GM19328 (cell line): ENCODE measurements at regions not wholly inside any gene's neighbourhood (a gene's known extent, or its start where the extent isn't known, plus 50 kb on each side); places are given as distances from the start of the nearest gene placed in this dataset.
A peak's percentile ranks its signal among the peaks of the same experiment; 100 is the strongest.
"Not testable (repeated sequence)": the region's sequence is repeated elsewhere in the genome, so short reads cannot be mapped to it uniquely, and the experiment has no call there.

Experiments used
- ATAC-seq: cut with Tn5 transposase; IDR thresholded peaks from one replicate; pipeline ENCODE4 v1.9.1; 2021; ENCODE audit warnings: mild to moderate bottlenecking, moderate library complexity; ENCODE audit not compliant: unreplicated experiment

DNA sequence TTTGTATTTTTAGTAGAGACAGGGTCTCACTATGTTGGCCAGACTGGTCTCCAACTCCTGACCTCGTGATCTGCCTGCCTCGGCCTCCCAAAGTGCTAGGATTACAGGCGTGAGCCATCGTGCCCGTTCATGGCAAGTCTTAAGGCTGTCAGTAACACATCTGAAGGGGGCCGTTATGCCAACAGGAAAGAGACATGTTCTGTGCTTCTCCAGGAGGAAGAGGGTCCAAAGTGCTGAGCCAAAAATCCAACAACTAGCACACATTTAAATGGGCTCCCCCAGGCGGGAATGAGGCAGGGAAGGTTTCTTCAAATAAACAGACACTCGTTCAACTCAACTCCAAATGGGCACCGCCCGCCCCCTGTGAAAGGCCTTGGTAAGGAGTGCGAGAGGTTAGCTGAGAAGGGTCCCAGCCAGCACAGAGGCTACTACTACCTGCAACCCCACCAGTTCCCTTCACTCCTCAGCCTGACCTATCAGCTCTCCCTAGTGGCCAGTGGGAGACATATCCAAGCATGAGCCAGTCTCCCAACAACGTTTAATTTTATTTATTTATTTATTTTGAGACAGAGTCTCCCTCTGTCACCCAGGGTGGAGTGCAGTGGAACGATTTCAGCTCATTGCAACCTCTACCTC is 84.1 kb upstream of the DMRT1 start:
- ATAC-seq: no peak

DNA sequence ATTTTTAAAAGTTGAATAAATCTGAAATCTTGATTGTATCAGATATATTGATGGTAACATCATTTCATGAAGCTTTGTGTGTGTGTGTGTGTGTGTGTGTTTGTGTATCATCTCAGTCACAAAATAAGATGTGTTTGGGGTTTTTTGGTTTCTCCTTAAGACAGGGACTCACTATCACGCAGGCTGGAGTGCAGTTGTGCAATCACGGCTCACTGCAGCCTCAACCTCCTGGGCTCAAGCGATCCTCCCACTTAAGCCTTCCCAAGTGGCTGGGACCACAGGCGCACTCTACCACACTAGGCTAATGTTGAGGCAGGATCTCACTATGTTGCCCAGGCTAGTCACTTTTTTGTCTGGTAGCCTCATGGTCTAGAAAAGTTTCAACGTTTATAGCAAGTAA is 83.4 kb upstream of the DMRT1 start:
- ATAC-seq: no peak

DNA sequence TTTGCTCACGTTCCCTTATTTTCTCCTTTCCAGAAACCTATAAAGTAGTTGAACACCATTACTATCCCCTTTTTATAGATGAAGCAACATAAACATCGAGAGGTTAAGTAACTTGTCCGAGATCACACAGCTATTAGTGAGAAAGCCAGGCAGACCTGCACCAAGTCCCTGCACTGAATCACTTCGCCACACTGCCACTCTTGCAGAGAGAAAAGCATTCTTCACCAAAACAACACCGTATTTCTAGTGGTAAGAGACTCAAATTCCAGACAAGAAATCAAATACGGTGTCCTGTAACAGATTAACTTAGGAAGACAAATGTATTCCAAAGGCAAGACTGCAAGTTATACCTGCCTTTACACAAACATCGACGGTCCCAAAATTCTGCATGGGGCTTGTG is 82.0 kb upstream of the DMRT1 start:
- no peak for ATAC-seq

DNA sequence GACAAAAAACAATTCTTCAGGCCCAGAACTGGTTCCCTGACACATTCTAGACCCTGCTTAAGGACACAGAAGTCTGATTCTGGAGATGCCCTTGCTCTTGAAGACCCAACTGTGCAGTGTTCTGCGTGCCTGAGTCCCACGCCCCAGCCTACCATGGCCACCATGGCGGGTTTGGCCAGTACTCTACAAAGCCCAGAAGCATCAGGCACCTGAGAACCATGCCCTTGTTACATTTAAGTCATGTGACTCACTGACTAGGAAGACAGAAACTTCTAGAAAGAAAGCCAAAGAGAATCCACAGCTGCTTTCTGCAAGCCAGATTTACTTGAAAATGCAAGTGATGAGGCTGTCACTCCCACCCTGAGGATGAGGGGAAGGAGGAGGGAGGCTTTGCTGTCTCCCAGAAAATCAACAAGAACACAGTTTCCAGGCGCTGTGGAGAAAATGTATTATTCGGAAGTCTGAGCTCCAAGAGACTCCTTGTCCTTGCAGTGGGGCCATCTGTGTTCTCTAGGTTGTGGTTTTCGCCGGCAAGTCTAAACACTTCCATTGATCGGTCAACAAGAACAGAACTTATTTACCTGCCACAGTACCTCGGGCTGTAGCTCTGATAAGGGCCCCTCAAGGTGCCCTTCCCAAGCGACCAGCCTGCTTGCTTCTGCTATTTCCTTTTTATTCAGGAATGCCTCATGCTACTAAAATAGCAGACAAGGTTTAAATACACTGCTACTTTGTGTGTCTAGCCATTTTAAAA is 81.3 kb upstream of the DMRT1 start:
- ATAC-seq: no peak

DNA sequence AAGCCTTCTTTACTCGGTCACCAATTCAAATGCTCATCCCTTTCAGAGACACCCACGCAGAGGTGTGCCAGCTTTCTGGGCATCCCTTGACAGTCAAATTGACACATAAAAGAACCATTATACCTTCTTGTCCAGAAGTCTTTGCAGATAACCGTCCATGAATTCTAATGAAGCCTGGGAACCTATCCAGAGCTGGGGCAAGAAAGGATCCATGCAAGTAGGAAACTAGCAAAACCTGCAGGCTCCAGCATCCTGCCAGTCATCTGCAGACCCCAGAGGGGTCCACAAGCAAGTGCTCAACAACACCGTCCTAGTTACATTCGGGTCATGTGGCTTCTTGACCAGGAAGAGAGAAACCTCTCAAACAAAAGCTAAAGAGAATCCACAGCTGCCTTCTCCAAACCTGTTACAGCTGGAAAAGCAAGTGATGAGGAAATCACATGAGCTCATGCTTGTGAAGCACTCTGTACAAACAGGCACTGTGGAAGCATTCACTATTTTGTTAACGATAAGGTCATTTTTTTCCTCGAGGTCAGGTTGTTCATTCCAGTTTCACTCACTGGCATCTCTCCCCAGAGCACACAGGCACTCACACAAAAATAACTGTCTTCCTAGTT is 80.2 kb upstream of the DMRT1 start:
- ATAC-seq: no peak

DNA sequence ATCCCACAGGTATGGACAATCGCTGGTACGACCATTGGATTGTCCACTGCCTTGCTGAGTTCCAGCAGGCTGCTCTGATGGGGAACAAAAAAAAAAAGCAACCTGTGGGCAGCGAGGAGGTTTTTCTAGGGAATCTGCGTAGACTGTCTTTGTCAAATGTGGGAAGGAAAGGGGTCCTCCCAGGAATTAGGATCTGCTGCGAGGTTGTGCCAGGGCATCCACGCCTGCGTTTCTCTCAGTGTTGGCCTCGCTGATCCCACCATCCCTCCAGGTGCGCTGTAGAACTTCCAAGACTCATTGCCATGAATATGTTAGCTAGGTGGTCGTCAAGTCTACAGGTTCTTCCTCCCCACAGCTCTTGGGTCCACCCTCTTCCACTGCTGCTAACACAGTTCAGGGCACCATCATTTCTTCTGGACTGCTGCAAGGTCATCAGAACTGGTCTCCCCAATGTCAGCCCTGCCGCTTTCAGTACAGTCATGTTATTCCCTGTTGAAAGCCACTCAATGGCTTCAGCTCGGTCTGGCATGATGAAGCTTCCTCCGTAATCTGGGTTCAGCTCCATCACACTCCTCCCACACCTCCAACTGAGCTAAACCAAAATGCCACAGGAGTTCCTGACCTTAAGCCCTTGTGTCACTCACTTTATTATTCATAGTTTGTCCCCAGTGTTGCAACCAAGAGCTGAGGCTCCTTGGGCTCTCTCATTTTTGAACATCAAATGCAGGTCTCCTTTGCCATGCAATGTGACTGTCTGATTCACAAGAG is 79.5 kb upstream of the DMRT1 start:
- no peak for ATAC-seq

DNA sequence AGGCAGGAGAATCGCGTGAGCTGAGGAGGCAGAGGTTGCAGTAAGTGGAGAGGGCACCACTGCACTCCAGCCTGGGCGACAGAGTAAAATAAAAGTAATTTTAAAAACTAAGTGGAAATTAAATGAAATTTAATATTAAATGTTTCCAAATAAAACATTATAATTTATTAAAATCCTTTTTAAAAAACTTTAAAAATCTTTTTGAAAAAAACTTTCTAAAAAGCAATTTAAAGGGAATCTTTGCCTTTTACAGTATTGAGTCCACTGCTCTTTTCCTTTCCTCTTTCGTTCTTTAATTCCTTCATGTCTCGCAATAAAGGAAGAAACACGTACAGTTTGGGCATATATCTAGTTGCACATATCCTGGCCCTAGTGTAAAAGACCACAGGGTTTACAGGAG is 77.8 kb upstream of the DMRT1 start:
- no peak for ATAC-seq

DNA sequence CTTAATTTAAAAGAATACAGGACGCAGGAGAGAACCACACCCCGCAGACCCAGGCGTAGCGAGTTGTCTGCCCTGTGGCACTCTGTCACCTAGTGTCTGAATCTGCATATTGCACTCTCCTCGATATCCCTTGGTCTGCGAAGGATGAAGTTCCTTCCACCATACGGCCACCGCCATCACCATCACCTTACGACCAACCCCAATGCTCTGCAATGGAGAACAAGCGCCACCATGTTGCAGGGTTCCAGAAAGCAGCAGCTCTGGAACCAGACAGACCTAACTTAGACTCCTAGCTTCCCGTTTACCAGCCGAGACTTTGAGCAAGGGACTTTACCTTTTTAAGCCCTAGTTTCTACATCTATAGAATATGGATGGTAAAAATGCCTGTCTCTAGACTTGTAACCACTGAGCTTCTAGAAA is 77.4 kb upstream of the DMRT1 start:
- peak; percentile 82 for ATAC-seq

DNA sequence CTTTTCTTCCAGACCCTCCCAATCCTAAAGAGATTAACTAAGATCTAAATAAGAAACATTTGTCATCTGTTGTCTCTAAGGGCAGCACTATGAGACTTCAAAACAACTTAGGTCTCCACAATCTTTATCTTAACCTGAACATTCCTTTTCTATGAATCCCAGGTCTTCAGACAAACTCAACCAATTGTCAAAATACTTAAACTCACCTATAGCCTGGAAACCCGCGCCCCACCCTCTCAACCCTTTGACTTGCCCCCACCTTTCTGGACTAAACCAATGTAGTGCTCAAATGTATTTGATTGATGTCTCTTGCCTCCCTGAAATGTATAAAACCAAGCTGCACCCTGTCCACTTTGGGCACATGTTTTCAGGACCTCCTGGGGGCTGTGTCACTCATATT is 76.5 kb upstream of the DMRT1 start:
- ATAC-seq: no peak

DNA sequence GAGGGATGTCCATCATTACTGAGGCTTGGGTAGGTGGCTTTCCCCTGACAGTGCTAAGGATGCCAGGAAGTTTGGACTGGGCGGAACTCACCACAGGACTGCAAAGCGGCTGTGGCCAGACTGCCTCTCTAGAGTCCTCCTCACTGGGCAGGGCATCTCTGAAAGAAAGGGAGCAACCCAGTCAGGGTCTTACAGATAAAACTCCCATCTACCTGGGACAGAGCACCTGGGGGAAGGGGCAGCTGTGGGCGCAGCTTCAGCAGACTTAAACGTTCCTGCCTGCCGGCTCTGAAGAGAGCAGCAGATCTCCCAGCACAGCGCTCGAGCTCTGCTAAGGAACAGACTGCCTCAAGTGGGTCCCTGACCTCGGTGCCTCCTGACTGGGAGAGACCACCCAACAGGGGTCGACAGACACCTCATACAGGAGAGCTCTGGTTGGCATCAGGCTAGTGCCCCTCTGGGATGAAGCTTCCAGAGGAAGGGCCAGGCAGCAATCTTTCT is 74.4 kb upstream of the DMRT1 start:
- not testable (repeated sequence) for ATAC-seq

DNA sequence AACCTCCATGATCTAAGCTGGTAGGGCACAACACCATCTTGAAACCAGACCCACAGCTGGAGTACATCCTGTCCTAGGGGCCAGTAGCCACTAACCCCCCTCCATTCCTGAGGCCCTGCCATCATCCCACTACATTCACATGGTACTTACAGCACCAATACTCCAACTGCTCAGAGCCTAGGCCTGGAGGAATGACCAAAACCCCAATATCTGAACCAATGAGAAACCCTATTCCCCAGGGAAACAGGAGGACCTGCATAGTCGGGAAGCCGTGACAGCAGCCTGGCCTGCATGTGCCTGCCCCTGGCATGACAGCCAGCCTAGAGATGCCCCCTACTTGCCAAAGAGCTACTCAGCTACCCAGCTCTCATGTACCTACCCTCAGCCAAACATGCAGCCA is 65.4 kb upstream of the DMRT1 start:
- no peak for ATAC-seq

DNA sequence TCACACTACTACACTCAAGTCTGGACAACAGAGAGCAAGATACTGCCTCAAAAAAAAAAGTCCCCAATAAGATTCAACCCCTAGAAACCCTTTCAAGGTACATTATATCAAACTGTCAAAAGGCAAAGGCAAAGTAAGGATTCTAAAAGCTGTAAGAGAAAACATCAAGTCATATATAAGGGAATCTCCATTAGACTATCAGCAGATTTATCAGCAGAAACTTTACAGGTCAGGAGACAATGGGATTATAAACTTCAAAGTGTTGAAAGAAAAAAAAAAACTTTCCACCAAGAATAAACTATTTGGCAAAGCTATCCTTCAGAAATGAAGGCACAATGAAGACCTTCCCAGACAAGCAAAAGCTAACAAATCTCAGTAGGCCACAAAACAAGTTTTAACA is 63.5 kb upstream of the DMRT1 start:
- ATAC-seq: no peak

DNA sequence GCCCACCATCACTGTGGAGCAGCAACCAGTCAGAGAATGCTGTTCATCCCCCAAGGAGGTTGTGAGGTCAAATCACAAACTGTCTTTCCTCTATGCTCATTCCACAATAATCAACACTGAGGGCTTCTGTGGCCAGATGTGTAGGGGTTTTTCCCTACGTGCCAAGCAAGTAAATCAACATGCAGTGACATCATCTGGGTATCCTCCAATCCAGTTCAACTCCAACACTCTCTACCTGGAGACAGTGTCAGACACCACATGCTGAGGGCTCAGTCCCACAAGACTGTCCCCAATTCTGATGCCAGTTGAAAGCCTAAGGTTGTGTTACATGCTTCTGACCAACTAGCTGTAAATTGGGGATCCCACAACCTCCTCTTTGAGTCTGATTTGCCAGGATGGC is 57.3 kb upstream of the DMRT1 start:
- no peak for ATAC-seq

DNA sequence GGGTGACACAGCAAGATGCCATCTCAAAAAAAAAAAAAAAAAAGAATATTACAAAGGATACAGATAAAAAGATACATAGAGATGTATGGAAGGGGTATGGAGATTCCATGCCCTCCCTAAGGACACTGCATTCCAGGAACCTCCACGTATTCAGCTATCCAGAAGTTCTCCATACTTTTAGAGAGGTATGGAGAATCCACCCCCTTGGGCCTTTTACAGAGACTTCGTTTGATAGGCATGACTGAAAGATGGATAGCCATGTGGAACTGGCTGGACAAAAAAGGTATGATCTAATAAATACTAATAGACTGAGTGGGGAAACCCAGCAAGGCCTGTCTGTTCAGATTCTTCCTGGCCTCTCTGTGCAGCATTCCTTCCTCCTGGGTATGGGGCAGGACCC is 56.6 kb upstream of the DMRT1 start:
- ATAC-seq: no peak

DNA sequence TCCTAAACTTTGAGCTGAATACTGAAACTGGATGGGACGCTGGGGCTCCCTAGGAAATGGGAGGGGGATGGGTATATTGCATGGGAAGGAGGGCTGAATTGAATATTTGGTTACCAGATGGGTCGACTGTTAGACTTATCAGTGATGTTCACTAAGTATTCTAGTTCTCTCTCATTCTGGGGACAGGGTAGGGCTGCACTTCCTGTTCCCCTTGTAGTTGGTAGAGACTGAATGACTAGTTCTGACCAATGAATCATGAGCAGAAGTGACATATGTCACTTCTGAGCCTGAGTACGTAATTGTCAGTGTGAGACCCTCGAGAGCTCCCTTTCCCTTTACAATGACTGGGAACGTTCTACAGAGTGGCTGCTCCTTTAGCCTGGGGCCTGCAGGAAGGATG is 55.5 kb upstream of the DMRT1 start:
- no peak for ATAC-seq

DNA sequence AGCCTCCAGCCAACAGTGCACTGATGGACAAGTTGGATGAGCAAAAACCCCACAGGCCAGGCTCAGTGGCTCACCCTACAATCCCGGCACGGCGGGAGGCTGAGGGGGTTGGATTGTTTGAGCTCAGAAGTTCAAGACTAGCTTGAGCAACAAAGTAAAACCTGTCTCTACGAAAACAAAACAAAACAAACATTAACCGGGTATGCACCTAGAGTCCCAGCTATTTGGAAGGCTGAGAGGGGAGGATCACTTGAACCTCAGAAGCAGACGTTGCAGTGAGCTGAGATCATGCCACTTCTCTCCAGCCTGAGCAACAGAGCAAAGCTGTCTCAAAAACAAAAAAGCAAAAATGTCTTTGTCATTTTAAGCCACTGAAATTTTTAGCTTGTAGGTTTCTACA is 55.1 kb upstream of the DMRT1 start:
- ATAC-seq: no peak

DNA sequence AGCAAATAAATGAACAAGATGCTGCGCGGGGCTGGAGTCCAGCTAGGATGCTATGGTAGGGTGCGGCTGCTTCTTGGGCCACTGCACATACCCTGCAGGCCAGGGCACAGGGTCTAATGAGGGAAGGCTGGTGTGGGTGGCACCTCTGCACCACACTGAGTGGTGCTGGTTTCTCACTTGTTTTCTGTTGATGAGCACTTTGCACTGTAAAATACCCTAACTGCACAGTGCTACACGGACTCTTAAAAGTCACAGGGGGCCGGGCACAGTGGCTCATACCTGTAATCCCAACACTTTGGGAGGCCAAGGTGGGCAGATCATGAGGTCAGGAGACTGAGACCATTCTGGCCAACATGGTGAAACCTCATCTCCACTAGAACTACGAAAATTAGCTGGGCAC is 52.7 kb upstream of the DMRT1 start:
- ATAC-seq: no peak
